C1 segment of cervical spinal cord (tissue), 14 donors: ENCODE measurements at regions not wholly inside any gene's neighbourhood (a gene's known extent, or its start where the extent isn't known, plus 50 kb on each side); places are given as distances from the start of the nearest gene placed in this dataset.

Source experiments
- DNase-seq, 14 donors: peaks; one replicate each; lab custom pipeline; 2025; lab: John Stamatoyannopoulos, UW

GRCh38 chr1:30819244-30819571 is 61.6 kb upstream of the LAPTM5 start:
- no peak for DNase-seq

- DNase-seq: no peak
Observed at GRCh38 chr1:30818568-30819243, 61.1 kb upstream of the LAPTM5 start.

GRCh38 chr1:30817548-30817947 is 60.0 kb upstream of the LAPTM5 start:
- DNase-seq: no peak

- peak in 2 of 14 donors; percentile 55 to 73 for DNase-seq
Observed at GRCh38 chr1:30817077-30817438, 59.5 kb upstream of the LAPTM5 start.

- peak in 13 of 14 donors; percentile 34 to 94 (median 84) for DNase-seq
Observed at GRCh38 chr1:30816211-30817076, 58.9 kb upstream of the LAPTM5 start.

- peak in 1 of 14 donors; percentile 60 for DNase-seq
Observed at GRCh38 chr1:30815556-30815955, 58.0 kb upstream of the LAPTM5 start.

- no peak for DNase-seq
Observed at GRCh38 chr1:30814292-30814691, 56.7 kb upstream of the LAPTM5 start.

- no peak for DNase-seq
Observed at GRCh38 chr1:30812076-30812475, 54.5 kb upstream of the LAPTM5 start.

GRCh38 chr1:30811187-30811586 is 53.6 kb upstream of the LAPTM5 start:
- DNase-seq: no peak

- no peak for DNase-seq
Observed at GRCh38 chr1:30810416-30811080, 53.0 kb upstream of the LAPTM5 start.

GRCh38 chr1:30809514-30810263 is 52.1 kb upstream of the LAPTM5 start:
- no peak for DNase-seq

GRCh38 chr1:30808067-30808662 is 50.6 kb upstream of the LAPTM5 start:
- DNase-seq: no peak

- DNase-seq: no peak
Observed at GRCh38 chr1:30807318-30808066, 49.9 kb upstream of the LAPTM5 start.
